ENCODE measurements at regions not wholly inside any gene's neighbourhood (a gene's known extent, or its start where the extent isn't known, plus 50 kb on each side); places are given as distances from the start of the nearest gene placed in this dataset.

DNA sequence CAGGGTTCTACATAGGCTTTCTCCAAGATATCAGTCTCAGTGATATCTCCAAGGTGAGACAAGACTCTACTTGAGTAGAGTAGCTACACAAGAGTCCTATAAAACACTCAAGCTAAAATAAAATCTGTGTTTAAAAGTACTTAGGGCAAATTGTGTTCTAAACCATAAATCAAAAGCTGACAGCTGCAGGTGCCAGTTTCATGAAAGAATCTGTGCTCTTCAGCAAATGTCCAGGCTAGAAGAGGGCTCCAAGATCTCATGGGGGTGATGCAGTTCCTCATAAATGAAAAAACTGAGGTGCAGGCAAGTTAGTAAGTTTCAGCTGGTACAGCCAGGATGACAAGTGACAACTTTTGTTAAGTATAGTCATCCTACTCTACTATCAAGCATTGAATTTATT, 142.8 kb upstream of the TNPO1 start:
- no peak overlapping the region for H3K4me3 ChIP-seq (ENCODE audit: control insufficient read depth, low read depth, low read length)
- DNase-seq (ENCODE audit: low read depth): no peak
- TF ChIP-seq CTCF (IDR thresholded peaks at IDR 0.05; ENCODE audit: control insufficient read depth, insufficient read depth, low read depth, low read length, missing control alignments): no peak

- TF ChIP-seq CTCF (IDR thresholded peaks at IDR 0.05; ENCODE audit: control insufficient read depth, insufficient read depth, low read depth, low read length, missing control alignments): no peak
- H3K4me3 ChIP-seq (ENCODE audit: control insufficient read depth, low read depth, low read length): no peak overlapping the region
- no peak for DNase-seq (ENCODE audit: low read depth)
Measured at GRCh38 chr5:72673180-72673579, 143.3 kb upstream of the TNPO1 start.

DNA sequence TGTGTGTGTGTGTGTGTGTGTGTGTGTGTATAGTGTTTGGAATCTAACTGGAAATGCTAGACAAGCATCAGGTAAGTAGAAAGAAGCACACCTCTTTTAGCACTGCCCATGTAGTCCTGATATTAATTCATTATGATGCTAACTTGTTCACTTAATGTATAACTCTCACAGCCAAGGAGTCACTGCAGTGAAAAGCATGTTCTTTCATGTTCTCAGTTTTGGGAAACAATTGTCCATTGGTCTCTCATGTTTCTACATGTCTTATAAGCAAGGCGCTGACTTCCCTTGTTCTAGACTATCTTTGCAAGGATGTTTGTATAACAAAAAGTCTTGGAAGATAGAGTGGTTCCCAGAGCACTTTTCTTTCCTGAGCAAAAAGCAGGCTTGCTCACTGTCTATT, 148.8 kb upstream of the TNPO1 start:
- DNase-seq (ENCODE audit: low read depth): no peak
- no peak for TF ChIP-seq CTCF (IDR thresholded peaks at IDR 0.05; ENCODE audit: control insufficient read depth, insufficient read depth, low read depth, low read length, missing control alignments)
- H3K4me3 ChIP-seq (ENCODE audit: control insufficient read depth, low read depth, low read length): no peak overlapping the region

DNA sequence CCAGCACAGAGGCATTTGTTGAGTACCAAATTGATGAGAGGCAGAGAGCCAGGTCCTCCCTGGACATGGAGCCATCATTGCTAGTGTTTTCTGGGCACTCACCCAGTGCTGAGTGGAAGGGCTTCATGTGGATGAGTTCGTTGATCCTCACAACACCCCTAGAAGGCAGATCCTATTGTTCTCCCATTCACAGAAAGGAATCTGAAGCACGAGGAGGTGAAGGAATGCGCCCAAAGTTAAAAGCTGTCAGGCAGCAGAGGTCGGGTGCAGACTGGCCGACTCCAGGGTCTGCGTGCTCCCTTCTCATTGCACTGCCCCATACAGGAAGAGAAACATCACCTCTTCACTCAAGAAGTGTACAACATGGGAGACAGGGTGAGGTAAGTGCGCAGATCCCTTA, 153.5 kb upstream of the TNPO1 start:
- H3K4me3 ChIP-seq (ENCODE audit: control insufficient read depth, low read depth, low read length): no peak overlapping the region
- no peak for TF ChIP-seq CTCF (IDR thresholded peaks at IDR 0.05; ENCODE audit: control insufficient read depth, insufficient read depth, low read depth, low read length, missing control alignments)
- no peak for DNase-seq (ENCODE audit: low read depth)

- no peak overlapping the region for H3K4me3 ChIP-seq (ENCODE audit: control insufficient read depth, low read depth, low read length)
- TF ChIP-seq CTCF (IDR thresholded peaks at IDR 0.05; ENCODE audit: control insufficient read depth, insufficient read depth, low read depth, low read length, missing control alignments): no peak
- DNase-seq (ENCODE audit: low read depth): no peak
Measured at GRCh38 chr5:72662305-72662704, 154.2 kb upstream of the TNPO1 start.

- DNase-seq (ENCODE audit: low read depth): peak; percentile 8
- H3K4me3 ChIP-seq (ENCODE audit: control insufficient read depth, low read depth, low read length): no peak overlapping the region
Measured at GRCh38 chr5:72661405-72661804, 154.2 kb upstream of the ZNF366 start.

More at GRCh38 chr5:72661405-72661804, 154.2 kb upstream of the ZNF366 start:
- no peak for TF ChIP-seq CTCF (IDR thresholded peaks at IDR 0.05; ENCODE audit: control insufficient read depth, insufficient read depth, low read depth, low read length, missing control alignments)
